ENCODE measurements at regions not wholly inside any gene's neighbourhood (a gene's known extent, or its start where the extent isn't known, plus 50 kb on each side); places are given as distances from the start of the nearest gene placed in this dataset.

GRCh38 chr13:84658491-84659358 lies 776.5 kb upstream of the SLITRK1 start:
- H3K9ac ChIP-seq (ENCODE audit: low read depth in 2 of 2, low read length in 2 of 2), result no peak overlapping the region
- TF ChIP-seq CTCF (IDR thresholded peaks at IDR 0.05), result no peak
- intact Hi-C loops (cut with DNase I), result no loop called here

GRCh38 chr13:84655677-84656076 lies 773.4 kb upstream of the SLITRK1 start:
- Histone ChIP-seq H3K36me3 (no peaks in the 10 kb centered on the region), H3K9ac (ENCODE audit: low read depth in 2 of 2, low read length in 2 of 2) (no peak overlapping the region), H3K4me3 (no peak overlapping the region), H3K27ac (no peak overlapping the region), H3K27me3 (no peaks in the 10 kb centered on the region), H3K4me1 (no peaks in the 10 kb centered on the region), H3K9me3 (no peaks in the 10 kb centered on the region)
- intact Hi-C loops (cut with DNase I), result no loop called here
- DNase-seq, result no peak
- TF ChIP-seq CTCF (IDR thresholded peaks at IDR 0.05), result no peak

More at GRCh38 chr13:84658491-84659358, 776.5 kb upstream of the SLITRK1 start:
- Histone ChIP-seq H3K27me3 (no peaks in the 10 kb centered on the region), H3K9me3 (no peaks in the 10 kb centered on the region), H3K27ac (no peak overlapping the region), H3K36me3 (no peaks in the 10 kb centered on the region), H3K4me1 (no peaks in the 10 kb centered on the region), H3K4me3 (no peak overlapping the region)
- DNase-seq, result no peak

- Histone ChIP-seq H3K4me1 (no peaks in the 10 kb centered on the region), H3K9ac (ENCODE audit: low read depth in 2 of 2, low read length in 2 of 2) (no peak overlapping the region), H3K36me3 (no peaks in the 10 kb centered on the region), H3K9me3 (no peaks in the 10 kb centered on the region), H3K4me3 (no peak overlapping the region), H3K27ac (no peak overlapping the region), H3K27me3 (no peaks in the 10 kb centered on the region)
- no peak for DNase-seq
- no peak for TF ChIP-seq CTCF (IDR thresholded peaks at IDR 0.05)
- intact Hi-C loops (cut with DNase I), result no loop called here
Observed at GRCh38 chr13:84654654-84655275, 772.5 kb upstream of the SLITRK1 start.

GRCh38 chr13:84653915-84654534 lies 771.8 kb upstream of the SLITRK1 start:
- Histone ChIP-seq H3K4me3 (no peak overlapping the region), H3K27me3 (no peaks in the 10 kb centered on the region), H3K36me3 (no peaks in the 10 kb centered on the region), H3K9ac (ENCODE audit: low read depth in 2 of 2, low read length in 2 of 2) (no peak overlapping the region), H3K4me1 (no peaks in the 10 kb centered on the region), H3K27ac (no peak overlapping the region), H3K9me3 (no peaks in the 10 kb centered on the region)
- DNase-seq, result no peak
- intact Hi-C loops (cut with DNase I), result no loop called here
- TF ChIP-seq CTCF (IDR thresholded peaks at IDR 0.05), result no peak

GRCh38 chr13:84651705-84652104 lies 769.4 kb upstream of the SLITRK1 start:
- H3K36me3 ChIP-seq, result no peaks in the 10 kb centered on the region

More at GRCh38 chr13:84651705-84652104, 769.4 kb upstream of the SLITRK1 start:
- Histone ChIP-seq H3K4me1 (no peaks in the 10 kb centered on the region), H3K27ac (no peak overlapping the region), H3K9me3 (no peaks in the 10 kb centered on the region), H3K4me3 (no peak overlapping the region), H3K9ac (ENCODE audit: low read depth in 2 of 2, low read length in 2 of 2) (no peak overlapping the region), H3K27me3 (no peaks in the 10 kb centered on the region)
- intact Hi-C loops (cut with DNase I), result no loop called here
- no peak for DNase-seq
- TF ChIP-seq CTCF (IDR thresholded peaks at IDR 0.05), result no peak
